GM23338 (cell line): ENCODE measurements at regions not wholly inside any gene's neighbourhood (a gene's known extent, or its start where the extent isn't known, plus 50 kb on each side); places are given as distances from the start of the nearest gene placed in this dataset.

Experiments used
- ATAC-seq: fragments of 200-7000 bp; cut with Tn5 transposase; 3 replicates; pipeline ENCODE4 v1.9.1; 2020
- DNase-seq: peaks from one replicate; pipeline ENCODE4 v3.0.0-alpha.2; 2015; ENCODE audit warnings: low spot score
- H2AFZ ChIP-seq: fragments of 200-600 bp; sonication (generic); 2 replicates; pipeline ENCODE4 v1.8.0; 2016; ENCODE audit warnings: antibody characterized with exemption, mild to moderate bottlenecking, moderate library complexity
- H3F3A ChIP-seq: fragments of 200-600 bp; sonication (generic); replicated peaks from 2 replicates; pipeline ENCODE4 v1.8.0; 2017; ENCODE audit warnings: antibody characterized with exemption, mixed run types, low read depth
- H3K27ac ChIP-seq: fragments of 200-600 bp; sonication (generic); 2 replicates; pipeline ENCODE4 v1.6.1; 2016; ENCODE audit warnings: low read depth
- H3K27me3 ChIP-seq: fragments of 200-600 bp; sonication (generic); 2 replicates; pipeline ENCODE4 v1.8.0; 2016; ENCODE audit warnings: mild to moderate bottlenecking, mixed run types, moderate library complexity; ENCODE audit not compliant: insufficient read depth
- H3K36me3 ChIP-seq: fragments of 200-600 bp; sonication (generic); 2 replicates; pipeline ENCODE4 v1.8.0; 2016; ENCODE audit warnings: mild to moderate bottlenecking; ENCODE audit not compliant: insufficient read depth
- H3K4me1 ChIP-seq: fragments of 200-600 bp; sonication (generic); 2 replicates; pipeline ENCODE4 v1.8.0; 2016; ENCODE audit warnings: mild to moderate bottlenecking, moderate library complexity; ENCODE audit not compliant: insufficient read depth
- H3K4me2 ChIP-seq: fragments of 200-600 bp; sonication (generic); 2 replicates; pipeline ENCODE4 v1.7.1; 2017; ENCODE audit warnings: mixed run types
- H3K4me3 ChIP-seq: fragments of 200-600 bp; sonication (generic); 2 replicates; pipeline ENCODE4 v1.6.1; 2016; ENCODE audit warnings: mixed run types
- H3K79me2 ChIP-seq: fragments of 200-600 bp; sonication (generic); replicated peaks from 2 replicates; pipeline ENCODE4 v1.8.0; 2017; ENCODE audit warnings: mild to moderate bottlenecking; ENCODE audit not compliant: insufficient read depth
- H3K9me2 ChIP-seq: fragments of 200-600 bp; sonication (generic); 2 replicates; pipeline ENCODE4 v1.8.0; 2017; ENCODE audit not compliant: insufficient read depth
- H4K20me1 ChIP-seq: fragments of 200-600 bp; sonication (generic); replicated peaks from 2 replicates; pipeline ENCODE4 v1.8.0; 2017; ENCODE audit warnings: mild to moderate bottlenecking; ENCODE audit not compliant: insufficient read depth
- H3K27ac Mint-ChIP-seq: 2 replicates; pipeline ENCODE4 v1.8.0; 2020; ENCODE audit warnings: inconsistent platforms, mild to moderate bottlenecking, moderate library complexity, mixed read lengths
- H3K27me3 Mint-ChIP-seq: 3 replicates; pipeline ENCODE4 v1.8.0; 2022; ENCODE audit warnings: low read depth, mild to moderate bottlenecking, moderate library complexity, mixed read lengths, inconsistent platforms; ENCODE audit not compliant: insufficient read depth, poor library complexity
- H3K36me3 Mint-ChIP-seq: 3 replicates; pipeline ENCODE4 v1.8.0; 2021; ENCODE audit warnings: low read depth, mild to moderate bottlenecking, inconsistent platforms, moderate library complexity, mixed read lengths
- H3K4me1 Mint-ChIP-seq: 3 replicates; pipeline ENCODE4 v1.8.0; 2020; ENCODE audit warnings: mild to moderate bottlenecking, inconsistent platforms, mixed read lengths
- H3K4me3 Mint-ChIP-seq: 3 replicates; pipeline ENCODE4 v1.8.0; 2021; ENCODE audit warnings: moderate library complexity, mild to moderate bottlenecking, inconsistent platforms, mixed read lengths
- H3K9me3 Mint-ChIP-seq: 3 replicates; pipeline ENCODE4 v1.8.0; 2020; ENCODE audit warnings: moderate library complexity, mild to moderate bottlenecking, inconsistent platforms, mixed read lengths
- CREB1 ChIP-seq: fragments of 250-450 bp; sonication (Bioruptor Pico); IDR thresholded peaks from 2 replicates; pipeline ENCODE4 v1.5.0; 2020; ENCODE audit warnings: low read depth, mild to moderate bottlenecking, moderate library complexity
- ETS1 ChIP-seq: IDR thresholded peaks from 2 replicates; pipeline ENCODE4 v1.6.1; 2016; ENCODE audit warnings: antibody characterized with exemption
- EZH2 ChIP-seq: fragments of 200-600 bp; sonication (generic); IDR thresholded peaks from one replicate; pipeline ENCODE4 v1.8.0; 2017; ENCODE audit warnings: antibody characterized with exemption, mild to moderate bottlenecking, low read depth; ENCODE audit not compliant: unreplicated experiment
- EZH2phosphoT487 ChIP-seq: fragments of 200-600 bp; sonication (generic); IDR thresholded peaks from one replicate; pipeline ENCODE4 v1.8.1; 2018; ENCODE audit warnings: antibody characterized with exemption; ENCODE audit not compliant: unreplicated experiment
- NANOG ChIP-seq: IDR thresholded peaks from 2 replicates; pipeline ENCODE4 v1.6.1; 2016; ENCODE audit warnings: antibody characterized with exemption, borderline replicate concordance
- REST ChIP-seq: IDR thresholded peaks from one replicate; pipeline ENCODE4 v1.6.1; 2018; ENCODE audit warnings: antibody characterized with exemption; ENCODE audit not compliant: unreplicated experiment
- ZNF331 ChIP-seq: fragments of 250-450 bp; sonication (Bioruptor Pico); IDR thresholded peaks from 2 replicates; pipeline ENCODE4 v1.5.0; 2020; ENCODE audit warnings: low read depth, mild to moderate bottlenecking, moderate library complexity
- ZNF462 ChIP-seq: fragments of 250-450 bp; sonication (Bioruptor Pico); IDR thresholded peaks from 2 replicates; pipeline ENCODE4 v1.5.0; 2020; ENCODE audit warnings: mild to moderate bottlenecking, moderate library complexity

GRCh38 chr12:116506697-116507064, 52.5 kb upstream of the MAP1LC3B2 start:
- Histone ChIP-seq H3K36me3 (no peaks in the 10 kb centered on the region), H3F3A (no peaks in the 10 kb centered on the region; the same call in 1 of the 2 replicates), H3K27ac (no peak overlapping the region), H3K4me3 (peak overlapping the region; percentile 41; the same call in 1 of the 2 replicates), H4K20me1 (no peaks in the 10 kb centered on the region), H3K79me2 (no peaks in the 10 kb centered on the region), H3K4me1 (peaks cover 7% of the 10 kb centered on the region; the same call in 1 of the 2 replicates), H3K4me2 (peak overlapping the region; percentile 66; the same call in 1 of the 2 replicates), H2AFZ (peak overlapping the region; percentile 61), H3K9me2 (no peaks in the 10 kb centered on the region), H3K27me3 (peaks cover 9% of the 10 kb centered on the region; the same call in 1 of the 2 replicates)
- Mint-ChIP-seq H3K27me3 (peaks cover 16% of the 10 kb centered on the region), H3K9me3 (no peaks in the 10 kb centered on the region), H3K36me3 (no peaks in the 10 kb centered on the region), H3K4me3 (peak overlapping the region; percentile 61), H3K27ac (0 out of 2 replicates have a peak overlapping the region, but pooled peaks have one; percentile 47), H3K4me1 (peaks cover 13% of the 10 kb centered on the region)
- ATAC-seq (no peak), DNase-seq (no peak)
- no peak for TF ChIP-seq EZH2phosphoT487
- no peak for TF ChIP-seq ETS1
- no peak for TF ChIP-seq ZNF331
- no peak for TF ChIP-seq EZH2
- TF ChIP-seq ZNF462 (CRISPR knock-in tag), result no peak
- no peak for TF ChIP-seq REST
- TF ChIP-seq NANOG, result no peak
- TF ChIP-seq CREB1 (CRISPR knock-in tag), result no peak
